Thymus (tissue), 11 donors: ENCODE measurements at regions not wholly inside any gene's neighbourhood (a gene's known extent, or its start where the extent isn't known, plus 50 kb on each side); places are given as distances from the start of the nearest gene placed in this dataset.
A peak's percentile ranks its signal among the peaks of the same experiment; 100 is the strongest.

Experiments used
- DNase-seq, 9 donors: peaks; one replicate each; pipeline ENCODE4 v3.0.0-alpha.2; 2013; ENCODE audit warnings: low spot score in 9 of 9, low read depth in 6 of 9, missing footprints in 1 of 9
- H3K27ac ChIP-seq, 2 donors: one replicate each; pipeline ENCODE4 v1.5.1; 2013; ENCODE audit warnings: control low read depth in 1 of 2, low read depth in 1 of 2, low read length in 1 of 2, mild to moderate bottlenecking in 1 of 2, moderate library complexity in 1 of 2
- H3K27me3 ChIP-seq, 2 donors: one replicate each; pipeline ENCODE4 v1.5.1; 2013; ENCODE audit warnings: low read length in 1 of 2; ENCODE audit not compliant: control insufficient read depth in 2 of 2, insufficient read depth in 1 of 2
- H3K36me3 ChIP-seq, 2 donors: one replicate each; pipeline ENCODE4 v1.5.1; 2013; ENCODE audit warnings: low read length in 1 of 2, mild to moderate bottlenecking in 1 of 2, moderate library complexity in 1 of 2; ENCODE audit not compliant: control insufficient read depth in 2 of 2, insufficient read depth in 2 of 2
- H3K4me1 ChIP-seq, 2 donors: one replicate each; pipeline ENCODE4 v1.5.1; 2013; ENCODE audit warnings: low read length in 2 of 2; ENCODE audit not compliant: control insufficient read depth in 2 of 2, insufficient read depth in 2 of 2
- H3K4me3 ChIP-seq, 2 donors: one replicate each; pipeline ENCODE4 v1.5.1; 2013; ENCODE audit warnings: low read length in 2 of 2, control low read depth in 1 of 2, mild to moderate bottlenecking in 1 of 2
- H3K9me3 ChIP-seq, 2 donors: one replicate each; pipeline ENCODE4 v1.5.1; 2013; ENCODE audit warnings: low read length in 1 of 2, mild to moderate bottlenecking in 1 of 2; ENCODE audit not compliant: control insufficient read depth in 2 of 2, insufficient read depth in 1 of 2
- WGBS: extraction: QIAGEN DNeasy Blood & Tissue Kit; methylation state at CpG from one replicate; pipeline ENCODE4 v1.1.7; 2013; 5-methylcytosine and 5-hydroxymethylcytosine counted together
- donor health status: healthy.

DNA sequence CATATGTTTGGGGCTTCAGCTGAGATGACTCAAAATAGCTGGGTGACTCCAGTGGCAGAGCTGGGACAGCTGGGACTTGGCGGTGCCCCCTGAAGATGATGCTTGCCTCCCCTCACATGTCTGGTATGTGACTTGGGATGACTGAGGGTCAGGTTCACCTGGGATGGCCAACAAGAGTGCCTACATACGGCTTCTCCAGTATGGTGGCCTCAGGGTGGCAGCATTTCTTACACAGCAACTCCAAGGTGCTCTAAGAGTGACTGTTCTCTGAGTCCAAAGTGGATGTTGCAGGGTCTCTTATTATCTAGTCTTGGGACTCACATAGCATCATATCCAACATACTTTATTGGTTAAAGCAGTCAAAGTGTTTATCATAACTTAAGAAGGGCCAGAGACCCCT, 87.8 kb upstream of the CENPW start:
- H3K27me3 ChIP-seq, result no peaks in the 10 kb centered on the region
- no peak for DNase-seq
- no peaks in the 10 kb centered on the region for H3K9me3 ChIP-seq
- no peak overlapping the region for H3K4me3 ChIP-seq
- no peak overlapping the region for H3K27ac ChIP-seq
- 93% methylated on average over 2 of the region's 2 CpGs for WGBS
- H3K36me3 ChIP-seq, result no peaks in the 10 kb centered on the region
- H3K4me1 ChIP-seq, result no peaks in the 10 kb centered on the region

DNA sequence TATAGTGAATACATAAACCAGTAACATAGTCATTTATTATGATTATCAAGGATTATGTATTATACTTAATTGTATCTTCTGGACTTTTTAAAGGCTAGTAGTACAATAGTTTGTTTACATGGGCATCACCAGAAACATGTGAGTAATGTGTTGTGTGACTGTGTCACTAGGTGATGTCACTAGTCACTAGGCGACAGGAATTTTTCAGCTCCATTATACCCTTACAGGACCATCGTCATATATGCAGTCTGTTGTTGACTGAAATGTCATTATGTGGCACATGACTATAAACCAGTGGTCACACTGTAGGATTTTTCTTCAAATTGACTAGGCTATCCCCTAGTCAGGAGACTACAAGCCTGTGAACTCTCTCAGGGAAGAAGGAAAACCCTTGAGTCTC, 86.5 kb upstream of the CENPW start:
- peaks cover 0 to 9% of the 10 kb centered on the region in 2 donors for H3K9me3 ChIP-seq
- no peaks in the 10 kb centered on the region for H3K4me1 ChIP-seq
- WGBS, result 97% methylated on average over 2 of the region's 2 CpGs
- no peaks in the 10 kb centered on the region for H3K36me3 ChIP-seq
- no peak overlapping the region for H3K4me3 ChIP-seq
- no peak for DNase-seq
- H3K27me3 ChIP-seq, result no peaks in the 10 kb centered on the region
- H3K27ac ChIP-seq, result no peak overlapping the region

- no peak for DNase-seq
- Histone ChIP-seq H3K4me3 (no peak overlapping the region), H3K27me3 (no peaks in the 10 kb centered on the region), H3K4me1 (no peaks in the 10 kb centered on the region), H3K27ac (no peak overlapping the region), H3K9me3 (peaks cover 0 to 15% of the 10 kb centered on the region in 2 donors), H3K36me3 (no peaks in the 10 kb centered on the region)
- WGBS, result 91% methylated on average over 18 of the region's 18 CpGs
Measured at GRCh38 chr6:126258150-126258549, 81.8 kb upstream of the CENPW start.

DNA sequence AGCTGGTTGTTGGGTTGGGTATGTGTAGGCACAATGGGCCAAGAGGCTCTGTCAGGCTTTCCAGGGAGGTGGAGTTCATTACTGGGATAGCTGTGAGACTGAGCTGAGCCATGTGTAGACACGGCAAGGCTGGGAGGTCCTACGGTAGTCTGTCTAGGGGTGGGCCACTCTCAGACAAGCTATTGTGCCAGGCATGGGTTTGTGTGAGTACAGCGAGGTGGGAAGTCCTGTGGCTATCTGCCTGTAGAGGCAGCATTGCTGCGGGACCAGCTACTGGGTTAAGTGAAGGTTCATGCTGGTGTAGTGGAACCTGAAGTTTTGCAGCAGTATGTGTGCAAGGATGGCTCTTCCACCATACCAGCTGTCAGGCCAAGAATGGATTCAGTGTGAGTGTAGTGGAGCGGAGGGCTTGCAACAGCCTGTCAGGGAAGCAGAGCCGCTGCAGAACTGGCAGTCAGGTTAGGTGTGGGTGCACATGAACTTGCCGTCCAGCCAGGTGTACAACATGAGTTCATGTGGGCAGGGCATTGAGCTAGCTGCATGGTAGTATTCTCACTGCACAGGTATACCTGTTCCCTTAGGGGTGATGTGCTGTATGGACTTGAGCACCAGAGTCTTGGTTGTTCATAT, 78.0 kb upstream of the CENPW start:
- Histone ChIP-seq H3K4me3 (no peak overlapping the region), H3K27ac (no peak overlapping the region), H3K9me3 (peaks cover 0 to 15% of the 10 kb centered on the region in 2 donors), H3K27me3 (no peaks in the 10 kb centered on the region), H3K36me3 (no peaks in the 10 kb centered on the region), H3K4me1 (no peaks in the 10 kb centered on the region)
- 99% methylated on average over 7 of the region's 7 CpGs for WGBS
- no peak for DNase-seq

GRCh38 chr6:126264265-126264664, 75.7 kb upstream of the CENPW start:
- H3K4me3 ChIP-seq, result no peak overlapping the region
- H3K27ac ChIP-seq, result no peak overlapping the region
- DNase-seq, result no peak
- no peaks in the 10 kb centered on the region for H3K36me3 ChIP-seq
- WGBS, result 94% methylated on average over 1 of the region's 1 CpG
- H3K9me3 ChIP-seq, result peaks cover 0 to 6% of the 10 kb centered on the region in 2 donors
- H3K4me1 ChIP-seq, result no peaks in the 10 kb centered on the region
- no peaks in the 10 kb centered on the region for H3K27me3 ChIP-seq

- peaks cover 0 to 4% of the 10 kb centered on the region in 2 donors for H3K9me3 ChIP-seq
- no peak for DNase-seq
- no peaks in the 10 kb centered on the region for H3K27me3 ChIP-seq
- no peak overlapping the region for H3K4me3 ChIP-seq
- H3K27ac ChIP-seq, result no peak overlapping the region
- H3K4me1 ChIP-seq, result no peaks in the 10 kb centered on the region
- 92% methylated on average over 1 of the region's 1 CpG for WGBS
- no peaks in the 10 kb centered on the region for H3K36me3 ChIP-seq
Measured at GRCh38 chr6:126266664-126267063, 73.3 kb upstream of the CENPW start.

- no peaks in the 10 kb centered on the region for H3K27me3 ChIP-seq
- no peaks in the 10 kb centered on the region for H3K9me3 ChIP-seq
- no peaks in the 10 kb centered on the region for H3K4me1 ChIP-seq
- H3K36me3 ChIP-seq, result no peaks in the 10 kb centered on the region
- H3K4me3 ChIP-seq, result no peak overlapping the region
- 75% methylated on average over 1 of the region's 1 CpG for WGBS
- DNase-seq, result no peak
- H3K27ac ChIP-seq, result no peak overlapping the region
Measured at GRCh38 chr6:126267626-126268025, 72.3 kb upstream of the CENPW start.

DNA sequence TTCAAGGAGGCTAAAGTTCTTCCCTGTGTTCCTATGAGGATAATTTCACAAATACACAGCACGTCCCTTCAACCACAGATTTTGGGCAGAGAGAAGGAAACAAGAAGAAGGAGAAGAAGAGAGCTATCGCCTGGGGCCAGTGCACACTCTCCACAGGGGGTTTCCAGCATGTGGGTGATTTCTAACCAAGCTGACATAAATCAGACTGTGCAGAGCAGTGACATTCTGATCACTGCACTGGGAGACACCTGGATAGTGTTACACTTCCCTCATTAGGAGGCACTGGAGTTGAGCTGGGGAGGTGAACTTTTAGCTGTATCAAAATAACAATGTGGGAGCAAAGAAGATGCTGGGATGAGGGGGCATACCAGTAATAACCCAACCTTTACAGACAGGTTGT, 71.8 kb upstream of the CENPW start:
- Histone ChIP-seq H3K4me1 (no peaks in the 10 kb centered on the region), H3K36me3 (no peaks in the 10 kb centered on the region), H3K4me3 (no peak overlapping the region), H3K27me3 (no peaks in the 10 kb centered on the region), H3K9me3 (no peaks in the 10 kb centered on the region), H3K27ac (no peak overlapping the region)
- 66% methylated on average over 2 of the region's 2 CpGs for WGBS
- DNase-seq, result peak in 1 of 9 donors; percentile 2

GRCh38 chr6:126280287-126280686, 59.6 kb upstream of the CENPW start:
- Histone ChIP-seq H3K9me3 (no peaks in the 10 kb centered on the region), H3K4me3 (no peak overlapping the region), H3K4me1 (no peaks in the 10 kb centered on the region), H3K27me3 (no peaks in the 10 kb centered on the region), H3K27ac (no peak overlapping the region), H3K36me3 (no peaks in the 10 kb centered on the region)
- WGBS, result 94% methylated on average over 4 of the region's 4 CpGs
- DNase-seq, result no peak
